ENCODE measurements at regions not wholly inside any gene's neighbourhood (a gene's known extent, or its start where the extent isn't known, plus 50 kb on each side); places are given as distances from the start of the nearest gene placed in this dataset.

- no peak overlapping the region for H3K4me3 ChIP-seq (ENCODE audit: low read depth, low read length, poor library complexity, severe bottlenecking)
- H3K27me3 ChIP-seq (replicated peaks; ENCODE audit: insufficient read depth, low read depth, low read length, poor library complexity) = no peaks in the 10 kb centered on the region
- peaks cover 17% of the 10 kb centered on the region for H3K4me1 ChIP-seq (ENCODE audit: insufficient read depth, low read length, poor library complexity, severe bottlenecking)
- H3K36me3 ChIP-seq (ENCODE audit: insufficient read depth, low read length, poor library complexity, severe bottlenecking) = no peaks in the 10 kb centered on the region
- BruUV-seq (replicated peaks) = no TSS peak
- no peaks in the 10 kb centered on the region for H3K9me3 ChIP-seq (ENCODE audit: low read depth, low read length, poor library complexity, severe bottlenecking)
- ChIA-PET POLR2A (ENCODE audit: low non-redundant PET) (no interaction called here), CTCF (no interaction called here)
- no peak for TF ChIP-seq EZH2 (IDR thresholded peaks at IDR 0.05; ENCODE audit: borderline replicate concordance, low read depth, low read length, poor library complexity, severe bottlenecking)
- TF ChIP-seq, protein P1, sequence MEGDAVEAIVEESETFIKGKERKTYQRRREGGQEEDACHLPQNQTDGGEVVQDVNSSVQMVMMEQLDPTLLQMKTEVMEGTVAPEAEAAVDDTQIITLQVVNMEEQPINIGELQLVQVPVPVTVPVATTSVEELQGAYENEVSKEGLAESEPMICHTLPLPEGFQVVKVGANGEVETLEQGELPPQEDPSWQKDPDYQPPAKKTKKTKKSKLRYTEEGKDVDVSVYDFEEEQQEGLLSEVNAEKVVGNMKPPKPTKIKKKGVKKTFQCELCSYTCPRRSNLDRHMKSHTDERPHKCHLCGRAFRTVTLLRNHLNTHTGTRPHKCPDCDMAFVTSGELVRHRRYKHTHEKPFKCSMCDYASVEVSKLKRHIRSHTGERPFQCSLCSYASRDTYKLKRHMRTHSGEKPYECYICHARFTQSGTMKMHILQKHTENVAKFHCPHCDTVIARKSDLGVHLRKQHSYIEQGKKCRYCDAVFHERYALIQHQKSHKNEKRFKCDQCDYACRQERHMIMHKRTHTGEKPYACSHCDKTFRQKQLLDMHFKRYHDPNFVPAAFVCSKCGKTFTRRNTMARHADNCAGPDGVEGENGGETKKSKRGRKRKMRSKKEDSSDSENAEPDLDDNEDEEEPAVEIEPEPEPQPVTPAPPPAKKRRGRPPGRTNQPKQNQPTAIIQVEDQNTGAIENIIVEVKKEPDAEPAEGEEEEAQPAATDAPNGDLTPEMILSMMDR (conservative IDR thresholded peaks at IDR 0.05; ENCODE audit: low read depth, low read length) = no peak
- intact Hi-C loops (cut with micrococcal nuclease; ENCODE audit: unreplicated experiment) = no loop called here
- no peak for DNase-seq (ENCODE audit: low spot score)
- no peak overlapping the region for H3K27ac ChIP-seq (ENCODE audit: low read depth, low read length, poor library complexity, severe bottlenecking)
Measured at GRCh38 chr1:39115271-39116110, 89.0 kb upstream of the MACF1 start.

DNA sequence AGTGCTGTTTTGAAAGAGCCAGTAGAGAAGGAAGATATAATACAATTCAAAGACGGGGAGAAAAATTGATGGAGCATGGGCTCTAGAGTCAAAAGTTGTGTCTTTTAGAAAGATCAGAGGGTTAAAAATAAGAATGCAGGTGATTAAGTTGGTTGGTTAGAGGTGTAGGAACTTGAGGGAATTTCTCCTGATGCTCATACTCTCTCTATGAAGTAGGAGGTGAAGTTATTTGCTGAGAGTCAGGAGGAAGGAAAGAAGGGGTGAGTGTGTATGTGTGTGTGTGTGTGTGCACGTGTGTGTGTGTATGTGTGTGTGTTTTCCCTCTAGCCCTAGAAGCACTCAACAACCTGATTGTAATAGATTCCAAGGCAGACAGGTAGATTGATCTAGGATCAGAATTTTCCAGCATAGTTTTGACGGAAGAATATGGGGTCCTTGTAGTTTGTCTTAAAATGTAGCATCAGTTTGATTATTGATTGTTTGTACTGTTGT, 88.3 kb upstream of the MACF1 start:
- POLR2A ChIA-PET (ENCODE audit: low non-redundant PET) = no interaction called here
- intact Hi-C loops (cut with micrococcal nuclease; ENCODE audit: unreplicated experiment) = no loop called here

GRCh38 chr1:39116860-39117728, 87.4 kb upstream of the MACF1 start:
- POLR2A ChIA-PET (ENCODE audit: low non-redundant PET) = no interaction called here
- peaks cover 10% of the 10 kb centered on the region for H3K4me1 ChIP-seq (ENCODE audit: insufficient read depth, low read length, poor library complexity, severe bottlenecking)
- no peak overlapping the region for H3K4me3 ChIP-seq (ENCODE audit: low read depth, low read length, poor library complexity, severe bottlenecking)
- no peaks in the 10 kb centered on the region for H3K9me3 ChIP-seq (ENCODE audit: low read depth, low read length, poor library complexity, severe bottlenecking)
- intact Hi-C loops (cut with micrococcal nuclease; ENCODE audit: unreplicated experiment) = no loop called here
- no peaks in the 10 kb centered on the region for H3K36me3 ChIP-seq (ENCODE audit: insufficient read depth, low read length, poor library complexity, severe bottlenecking)
- H3K27ac ChIP-seq (ENCODE audit: low read depth, low read length, poor library complexity, severe bottlenecking) = no peak overlapping the region
- no peaks in the 10 kb centered on the region for H3K27me3 ChIP-seq (replicated peaks; ENCODE audit: insufficient read depth, low read depth, low read length, poor library complexity)
- BruUV-seq (replicated peaks) = no TSS peak
- no peak for DNase-seq (ENCODE audit: low spot score)
- no peak for TF ChIP-seq EZH2 (IDR thresholded peaks at IDR 0.05; ENCODE audit: borderline replicate concordance, low read depth, low read length, poor library complexity, severe bottlenecking)
- TF ChIP-seq, protein P1 (conservative IDR thresholded peaks at IDR 0.05; ENCODE audit: low read depth, low read length) = no peak
- CTCF ChIA-PET = no interaction called here

More for the DNA sequence above, 88.3 kb upstream of the MACF1 start:
- Histone ChIP-seq H3K4me3 (ENCODE audit: low read depth, low read length, poor library complexity, severe bottlenecking) (no peak overlapping the region), H3K27me3 (replicated peaks; ENCODE audit: insufficient read depth, low read depth, low read length, poor library complexity) (no peaks in the 10 kb centered on the region), H3K4me1 (ENCODE audit: insufficient read depth, low read length, poor library complexity, severe bottlenecking) (peaks cover 10% of the 10 kb centered on the region), H3K36me3 (ENCODE audit: insufficient read depth, low read length, poor library complexity, severe bottlenecking) (no peaks in the 10 kb centered on the region), H3K9me3 (ENCODE audit: low read depth, low read length, poor library complexity, severe bottlenecking) (no peaks in the 10 kb centered on the region), H3K27ac (ENCODE audit: low read depth, low read length, poor library complexity, severe bottlenecking) (no peak overlapping the region)
- CTCF ChIA-PET = no interaction called here
- TF ChIP-seq, protein P1 (conservative IDR thresholded peaks at IDR 0.05; ENCODE audit: low read depth, low read length) = no peak
- TF ChIP-seq EZH2 (IDR thresholded peaks at IDR 0.05; ENCODE audit: borderline replicate concordance, low read depth, low read length, poor library complexity, severe bottlenecking) = no peak
- no TSS peak for BruUV-seq (replicated peaks)
- no peak for DNase-seq (ENCODE audit: low spot score)
